Activated naive CD4-positive, alpha-beta T cell treated with anti-CD3 and anti-CD28 coated beads, Interleukin-2, amount 50 U/mL, for 24 hours (primary cell): ENCODE measurements at regions not wholly inside any gene's neighbourhood (a gene's known extent, or its start where the extent isn't known, plus 50 kb on each side); places are given as distances from the start of the nearest gene placed in this dataset.

Source experiments
- H3K27ac Mint-ChIP-seq: one replicate; pipeline ENCODE4 v1.8.0; 2021; ENCODE audit warnings: mild to moderate bottlenecking, mixed read lengths
- H3K27me3 Mint-ChIP-seq: one replicate; pipeline ENCODE4 v1.8.0; 2021; ENCODE audit warnings: mixed read lengths
- H3K36me3 Mint-ChIP-seq: one replicate; pipeline ENCODE4 v1.8.0; 2021; ENCODE audit warnings: mixed read lengths
- H3K4me1 Mint-ChIP-seq: one replicate; pipeline ENCODE4 v1.8.0; 2021; ENCODE audit warnings: mixed read lengths
- H3K4me3 Mint-ChIP-seq: one replicate; pipeline ENCODE4 v1.8.0; 2021; ENCODE audit warnings: mild to moderate bottlenecking, mixed read lengths
- H3K9me3 Mint-ChIP-seq: one replicate; pipeline ENCODE4 v1.8.0; 2021; ENCODE audit warnings: mixed read lengths

DNA sequence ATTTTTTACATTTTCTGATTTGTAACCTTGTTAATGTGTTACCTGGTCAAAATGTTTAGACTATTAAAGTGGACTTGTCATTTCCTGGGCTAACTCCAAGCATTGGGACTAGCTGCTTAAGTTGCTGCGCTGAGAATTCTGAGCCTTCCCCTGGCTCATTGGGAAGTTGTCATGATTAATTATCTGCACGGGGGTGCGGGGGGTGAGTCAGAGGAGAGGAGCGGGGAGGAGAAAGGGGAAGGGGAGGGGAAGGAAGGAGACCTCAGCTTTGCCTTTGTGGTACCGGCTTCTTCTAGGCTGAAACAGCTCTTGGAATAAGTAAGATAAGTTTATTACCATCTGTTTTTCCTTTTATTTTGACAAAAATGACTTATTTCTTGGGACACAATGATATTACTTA lies 52.9 kb upstream of the APCDD1 start:
- Mint-ChIP-seq H3K4me1 (no peaks in the 10 kb centered on the region), H3K36me3 (no peaks in the 10 kb centered on the region), H3K4me3 (no peak overlapping the region), H3K9me3 (no peaks in the 10 kb centered on the region), H3K27ac (no peak overlapping the region), H3K27me3 (peaks cover 8% of the 10 kb centered on the region)

DNA sequence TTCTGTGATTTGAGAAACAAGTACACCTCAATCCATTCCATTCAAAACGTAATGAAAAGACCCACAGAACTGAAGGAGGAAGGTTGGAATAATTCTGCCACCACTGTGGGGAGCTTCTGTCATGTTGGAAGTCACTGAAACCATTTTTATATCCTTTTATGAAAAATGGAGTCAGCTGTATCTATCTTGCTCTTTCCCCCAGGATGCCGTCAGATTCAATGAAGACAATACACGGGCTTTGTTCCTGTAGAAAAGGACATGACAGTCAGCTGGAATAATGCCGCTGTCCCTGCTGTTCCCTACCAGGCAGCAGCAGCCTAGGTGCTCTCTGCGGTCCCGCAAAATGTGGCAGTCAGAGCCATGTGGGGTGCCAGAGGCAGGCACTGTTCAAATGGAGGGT lies 52.5 kb upstream of the APCDD1 start:
- H3K36me3 Mint-ChIP-seq, result no peaks in the 10 kb centered on the region
- peaks cover 7% of the 10 kb centered on the region for H3K27me3 Mint-ChIP-seq
- H3K4me1 Mint-ChIP-seq, result no peaks in the 10 kb centered on the region
- H3K27ac Mint-ChIP-seq, result no peak overlapping the region
- H3K4me3 Mint-ChIP-seq, result no peak overlapping the region
- H3K9me3 Mint-ChIP-seq, result no peaks in the 10 kb centered on the region

DNA sequence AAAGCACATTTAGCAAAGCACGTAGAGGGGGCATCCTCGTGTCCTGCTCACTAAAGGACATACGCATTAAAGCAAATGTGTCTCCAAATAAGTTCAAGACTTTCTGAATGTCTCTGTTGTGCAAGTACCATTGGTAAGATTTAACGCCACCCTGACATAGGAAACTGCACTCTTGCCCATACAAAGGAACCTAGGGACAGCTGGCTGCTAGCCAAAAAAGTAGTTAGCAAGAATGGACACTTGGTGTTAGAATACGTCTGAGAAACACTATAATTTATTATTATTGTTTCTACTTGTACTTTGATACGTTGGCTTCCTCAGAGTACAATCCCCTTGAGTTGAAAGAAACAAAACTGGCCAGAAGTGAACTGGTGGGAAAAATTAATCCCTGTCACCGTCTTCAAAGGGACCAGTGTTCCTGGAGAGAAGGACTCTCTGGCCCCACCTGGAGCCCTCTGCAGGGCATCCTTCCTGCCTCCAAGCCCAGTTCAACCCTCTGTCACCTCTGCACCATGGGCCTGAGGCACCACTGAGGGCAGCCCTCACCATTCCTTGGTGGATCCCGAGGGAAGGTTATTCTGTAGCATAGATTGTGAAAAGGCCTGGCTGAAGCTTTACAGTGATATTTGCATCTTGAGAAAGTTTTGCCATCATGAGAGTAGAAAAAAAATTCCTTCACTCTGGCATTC lies 51.4 kb upstream of the APCDD1 start:
- peaks cover 6% of the 10 kb centered on the region for H3K27me3 Mint-ChIP-seq

DNA sequence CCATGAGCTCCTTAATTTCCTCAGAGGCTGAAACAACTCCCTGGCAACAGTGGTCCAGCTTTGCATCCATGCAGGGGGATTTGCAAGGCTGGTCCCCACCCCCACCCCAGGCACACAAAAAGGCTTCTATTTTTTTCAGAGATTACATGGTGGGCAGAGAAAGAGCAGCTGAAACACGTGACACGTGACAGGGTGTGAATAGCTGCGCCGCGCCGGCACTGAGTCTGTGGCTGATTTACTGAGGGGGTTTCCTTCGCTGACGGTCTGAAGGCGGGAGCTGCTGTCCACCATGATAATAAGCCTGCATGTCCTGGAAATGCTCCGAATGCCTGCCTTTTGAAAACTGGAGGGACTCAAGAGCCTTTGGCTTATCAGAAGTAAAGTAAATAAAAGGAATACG lies 50.7 kb upstream of the APCDD1 start:
- Mint-ChIP-seq H3K4me1 (no peaks in the 10 kb centered on the region), H3K9me3 (no peaks in the 10 kb centered on the region), H3K27me3 (peaks cover 6% of the 10 kb centered on the region), H3K36me3 (no peaks in the 10 kb centered on the region), H3K4me3 (no peak overlapping the region), H3K27ac (no peak overlapping the region)

More for the DNA sequence above, 51.4 kb upstream of the APCDD1 start:
- Mint-ChIP-seq H3K9me3 (no peaks in the 10 kb centered on the region), H3K4me1 (no peaks in the 10 kb centered on the region), H3K4me3 (no peak overlapping the region), H3K36me3 (no peaks in the 10 kb centered on the region), H3K27ac (no peak overlapping the region)

DNA sequence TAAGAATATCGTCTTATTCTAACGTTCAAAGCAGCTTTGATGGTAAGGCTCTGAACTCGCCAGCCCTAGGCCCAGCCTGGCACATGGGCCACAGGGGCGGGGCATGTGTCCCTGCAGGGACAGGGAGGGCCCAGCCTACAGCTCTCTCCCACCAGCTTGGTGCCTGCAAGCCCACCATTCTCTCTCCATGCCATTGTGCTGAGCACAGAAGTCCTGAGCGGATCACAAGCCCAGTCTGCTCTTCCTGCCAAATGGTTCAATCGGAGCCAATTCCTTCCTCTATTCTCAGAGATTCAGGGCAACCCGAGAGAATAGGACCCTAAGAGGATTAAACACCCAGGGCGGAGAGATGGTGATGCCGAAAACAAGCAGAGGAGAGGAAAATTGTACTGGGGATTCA lies 50.3 kb upstream of the APCDD1 start:
- no peaks in the 10 kb centered on the region for H3K9me3 Mint-ChIP-seq
- peaks cover 6% of the 10 kb centered on the region for H3K27me3 Mint-ChIP-seq
- H3K4me1 Mint-ChIP-seq, result no peaks in the 10 kb centered on the region
- H3K4me3 Mint-ChIP-seq, result no peak overlapping the region
- H3K36me3 Mint-ChIP-seq, result no peaks in the 10 kb centered on the region
- H3K27ac Mint-ChIP-seq, result no peak overlapping the region
